ENCODE measurements at regions not wholly inside any gene's neighbourhood (a gene's known extent, or its start where the extent isn't known, plus 50 kb on each side); places are given as distances from the start of the nearest gene placed in this dataset. TPM values are rescaled to one million over a fixed set of nuclear protein-coding genes. Genes with fewer than 3 reads are reported as not detected.

- Mint-ChIP-seq H3K27me3 (no peaks in the 10 kb centered on the region), H3K9me3 (ENCODE audit: insufficient read depth) (no peaks in the 10 kb centered on the region), H3K4me1 (no peaks in the 10 kb centered on the region), H3K27ac (no peak overlapping the region), H3K4me3 (no peak overlapping the region)
- no peaks in the 10 kb centered on the region for H3K4me1 ChIP-seq (ENCODE audit: control insufficient read depth in 2 of 2, insufficient read depth in 2 of 2, low read length in 2 of 2)
- no peaks in the 10 kb centered on the region for H3K36me3 ChIP-seq (replicated peaks in 1 of 2; ENCODE audit: control extremely low read depth in 1 of 2, control insufficient read depth in 1 of 2, extremely low read depth in 1 of 2, insufficient read depth in 2 of 2, low read length in 1 of 2)
- H3K4me3 ChIP-seq (ENCODE audit: control extremely low read depth in 1 of 5, extremely low read depth in 1 of 5, insufficient read depth in 1 of 5, low read depth in 2 of 5, low read length in 4 of 5): no peak overlapping the region
- no peaks in the 10 kb centered on the region for H4K20me1 ChIP-seq (ENCODE audit: control insufficient read depth, insufficient read depth, low read length, poor library complexity, severe bottlenecking)
- no peak for ATAC-seq (ENCODE audit: low read depth)
- peaks cover 0 to 7% (median 0%) of the 10 kb centered on the region in 3 donors for H3K9me3 ChIP-seq (ENCODE audit: control extremely low read depth in 1 of 3, control insufficient read depth in 2 of 3, insufficient read depth in 1 of 3, low read length in 2 of 3)
- H3K4me2 ChIP-seq (replicated peaks; ENCODE audit: low read depth, low read length, poor library complexity, severe bottlenecking): no peak overlapping the region
- no peak for DNase-seq
- no peaks in the 10 kb centered on the region for H3K27me3 ChIP-seq (replicated peaks in 1 of 4; ENCODE audit: control extremely low read depth in 1 of 4, control insufficient read depth in 3 of 4, insufficient read depth in 4 of 4, low read length in 3 of 4)
- CTCF ChIA-PET: no interaction called here
- H3K79me2 ChIP-seq (ENCODE audit: control insufficient read depth, insufficient read depth, low read length): no peaks in the 10 kb centered on the region
- no peak overlapping the region for H3K9ac ChIP-seq (ENCODE audit: low read length)
- H3K27ac ChIP-seq (ENCODE audit: low read length in 2 of 2): no peak overlapping the region
- intact Hi-C loops (cut with micrococcal nuclease): no loop called here
- no CpG with 5 or more reads among the region's 3 CpGs for WGBS (ENCODE audit: insufficient coverage)
- POLR2A ChIA-PET: no interaction called here
- no peak overlapping the region for H2AFZ ChIP-seq (ENCODE audit: insufficient read depth, low read depth, low read length, poor library complexity, severe bottlenecking)
- TF ChIP-seq EZH2 (IDR thresholded peaks at IDR 0.05; ENCODE audit: borderline replicate concordance, insufficient read depth, low read depth, low read length, poor library complexity, severe bottlenecking) (no peak), CTCF (IDR thresholded peaks at IDR 0.05) (no peak)
These were observed 51.4 kb upstream of the XIST start for GRCh38 chrX:73903941-73904340.

Small RNA genes in the stretch of these regions (small RNA-seq; reads per million reads assigned to genes)
- gene ATP5MDP1 (ENCODE audit: insufficient read length, low read depth, low replicate concordance) (not detected), gene DDX3P2 (ENCODE audit: insufficient read length, low read depth, low replicate concordance) (not detected), gene MIR374B (ENCODE audit: insufficient read length, low read depth, low replicate concordance) (270 reads per million, percentile 96 among the genes with 10 or more reads in this experiment), gene MIR421 (ENCODE audit: insufficient read length, low read depth, low replicate concordance) (1.3 reads per million), gene RF02124 (ENCODE audit: insufficient read length, low read depth, low replicate concordance) (not detected), gene RF02125 (ENCODE audit: insufficient read length, low read depth, low replicate concordance) (not detected)
